Endothelial cell of umbilical vein (primary cell): ENCODE measurements at regions not wholly inside any gene's neighbourhood (a gene's known extent, or its start where the extent isn't known, plus 50 kb on each side); places are given as distances from the start of the nearest gene placed in this dataset.

Experiments
- BruUV-seq: library from RNA; stranded (reverse); fragments of 400-500 nt; replicated peaks from 2 replicates; lab custom pipeline; 2021; lab: Mats Ljungman, UMichigan
- CTCF ChIA-PET: fragments of 300-600, 350-600 bp; sonication (Branson Sonifier 250); formaldehyde crosslinking; loops from one replicate; lab custom pipeline; 2021; ENCODE audit warnings: antibody characterized with exemption, inconsistent platforms; lab: Charles Lee
- POLR2A ChIA-PET: fragments of 300-600, 350-600 bp; sonication (Branson Sonifier 250); formaldehyde crosslinking; loops from one replicate; lab custom pipeline; 2021; ENCODE audit warnings: antibody characterized with exemption, inconsistent platforms; lab: Charles Lee
- DNase-seq: peaks from one replicate; pipeline ENCODE4 v3.0.0-alpha.2; 2011; ENCODE audit warnings: low read depth, low spot score
- FAIRE-seq: peaks from 2 replicates; lab custom pipeline; 2011; peaks lifted over from hg19 to GRCh38; lab: Jason Lieb, UNC
- H2AFZ ChIP-seq: 2 replicates; pipeline ENCODE4 v1.6.0; 2012; ENCODE audit warnings: low read depth, low read length, control low read depth, inconsistent platforms
- H3K27ac ChIP-seq: 2 replicates; pipeline ENCODE4 v1.5.1; 2011; ENCODE audit warnings: low read depth, mild to moderate bottlenecking, control low read depth, low read length, moderate library complexity; ENCODE audit not compliant: insufficient read depth
- H3K27me3 ChIP-seq, 2 experiments: 2 replicates each; pipeline versions ENCODE4 v1.6.0 to v1.6.1; 2011; ENCODE audit warnings: low read length in 2 of 2, mixed read lengths in 1 of 2; ENCODE audit not compliant: control insufficient read depth in 2 of 2, insufficient read depth in 2 of 2
- H3K36me3 ChIP-seq, 2 experiments: 2 replicates in 1 of 2; 3 replicates in 1 of 2; pipeline ENCODE4 v1.5.1; 2011; ENCODE audit warnings: low read length in 2 of 2, mild to moderate bottlenecking in 1 of 2, moderate library complexity in 1 of 2; ENCODE audit not compliant: control insufficient read depth in 2 of 2, insufficient read depth in 2 of 2; ENCODE audit errors: extremely low read depth in 1 of 2
- H3K4me1 ChIP-seq: 3 replicates; pipeline ENCODE4 v1.5.1; 2011; ENCODE audit warnings: mild to moderate bottlenecking, low read length; ENCODE audit not compliant: control insufficient read depth, insufficient read depth; ENCODE audit errors: extremely low read depth
- H3K4me2 ChIP-seq: 2 replicates; pipeline ENCODE4 v1.6.1; 2011; ENCODE audit warnings: low read length, control low read depth, mixed read lengths; ENCODE audit not compliant: insufficient read depth
- H3K4me3 ChIP-seq, 3 experiments: fragments of 200-600 bp in 1 of 3; sonication (generic), shearing (Covaris generic) in 1 of 3; replicated peaks in 1 of 3; 2 replicates each; pipeline ENCODE4 v1.5.1; 2011 to 2016; ENCODE audit warnings: control low read depth in 3 of 3, low read length in 3 of 3, mild to moderate bottlenecking in 2 of 3, inconsistent platforms in 1 of 3, low read depth in 1 of 3, moderate library complexity in 1 of 3; ENCODE audit not compliant: insufficient read depth in 1 of 3
- H3K79me2 ChIP-seq: 2 replicates; pipeline ENCODE4 v1.6.0; 2012; ENCODE audit warnings: low read length, inconsistent platforms; ENCODE audit not compliant: control insufficient read depth, insufficient read depth
- H3K9ac ChIP-seq: replicated peaks from 2 replicates; pipeline ENCODE3; 2011; ENCODE audit warnings: low read length, control low read depth; ENCODE audit not compliant: insufficient read depth; ENCODE audit errors: extremely low read depth
- H3K9me1 ChIP-seq: replicated peaks from 3 replicates; pipeline ENCODE4 v1.6.0; 2011; ENCODE audit warnings: mild to moderate bottlenecking, low read length; ENCODE audit not compliant: control insufficient read depth, insufficient read depth; ENCODE audit errors: extremely low read depth
- H3K9me3 ChIP-seq: replicated peaks from 2 replicates; pipeline ENCODE4 v1.5.1; 2012; ENCODE audit warnings: low read length, inconsistent platforms; ENCODE audit not compliant: control insufficient read depth, insufficient read depth
- H4K20me1 ChIP-seq: replicated peaks from 2 replicates; pipeline ENCODE3; 2011; ENCODE audit warnings: mild to moderate bottlenecking, low read length; ENCODE audit not compliant: control insufficient read depth, insufficient read depth; ENCODE audit errors: extremely low read depth
- EZH2 ChIP-seq: IDR thresholded peaks from 2 replicates; pipeline ENCODE4 v1.6.1; 2012; ENCODE audit warnings: borderline replicate concordance, low read depth, mild to moderate bottlenecking, moderate library complexity, low read length, inconsistent platforms; ENCODE audit not compliant: severe bottlenecking
- FOS ChIP-seq: IDR thresholded peaks from 2 replicates; pipeline ENCODE4 v1.6.1; 2011; ENCODE audit warnings: mild to moderate bottlenecking, low read length, moderate library complexity, borderline replicate concordance; ENCODE audit not compliant: insufficient read depth
- GATA2 ChIP-seq: IDR thresholded peaks from 2 replicates; pipeline ENCODE4 v1.7.0; 2011; ENCODE audit warnings: low read depth, mild to moderate bottlenecking, moderate library complexity, mixed read lengths, low read length; ENCODE audit not compliant: insufficient read length, insufficient read depth
- JUN ChIP-seq: IDR thresholded peaks from 2 replicates; pipeline ENCODE4 v1.6.1; 2011; ENCODE audit warnings: borderline replicate concordance, low read depth; ENCODE audit not compliant: insufficient read length, insufficient read depth
- POLR2A ChIP-seq: IDR thresholded peaks from 2 replicates; pipeline ENCODE4 v1.6.1; 2012; ENCODE audit warnings: low read depth, mild to moderate bottlenecking, control low read depth, low read length
- POLR2AphosphoS5 ChIP-seq: IDR thresholded peaks from 2 replicates; pipeline ENCODE4 v1.6.1; 2012; ENCODE audit warnings: low read depth, mild to moderate bottlenecking, control low read depth, low read length, moderate library complexity; ENCODE audit not compliant: insufficient read depth
- dilution Hi-C: fragments of 300-500 bp; cut with MboI; formaldehyde crosslinking; loops from one replicate; pipeline ENCODE4 v1.15.0; 2019; ENCODE audit warnings: low sequenced_read_pairs; ENCODE audit not compliant: extremely low pct_ligation_motif_present
- intact Hi-C: fragments of 100-400 bp; cut with micrococcal nuclease; formaldehyde crosslinking; loops from one replicate; pipeline ENCODE4 v1.10.0; 2022
- TF ChIP-seq, protein P1 (sequence below): IDR thresholded peaks from 2 replicates; pipeline ENCODE4 v1.6.1; 2011; ENCODE audit not compliant: insufficient read depth, insufficient read length
- TF ChIP-seq, protein P2 (sequence below), 2 donors: IDR thresholded peaks; 1 replicate in 1 of 2; 2 replicates in 1 of 2; pipeline ENCODE4 v1.5.1; 2011; ENCODE audit warnings: low read length in 2 of 2, mild to moderate bottlenecking in 2 of 2, moderate library complexity in 2 of 2, control low read depth in 1 of 2, inconsistent platforms in 1 of 2, low read depth in 1 of 2; ENCODE audit not compliant: insufficient read depth in 1 of 2; ENCODE audit errors: extremely low read depth in 1 of 2

DNA sequence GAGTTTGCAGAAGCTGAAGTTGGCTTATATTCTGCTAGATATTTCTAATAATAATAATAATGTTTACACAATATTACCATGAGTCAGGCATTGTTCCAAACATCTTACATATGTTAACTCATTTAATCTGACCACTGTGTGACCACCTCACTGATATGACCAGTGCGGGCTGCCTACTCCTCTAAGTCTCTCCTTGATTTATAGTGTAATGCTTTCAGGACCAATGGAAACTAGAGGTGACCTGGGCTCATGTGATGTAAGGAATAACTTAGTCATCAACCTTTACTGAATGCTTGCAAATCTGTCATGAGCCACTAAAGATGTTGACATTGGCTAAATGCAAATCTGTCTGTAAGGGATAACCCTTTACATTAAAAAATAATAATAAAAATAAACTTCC lies 51.1 kb upstream of the GPR6 start:
- Histone ChIP-seq H2AFZ (no peak overlapping the region), H3K4me1 (no peaks in the 10 kb centered on the region), H4K20me1 (peaks cover 3% of the 10 kb centered on the region), H3K36me3 (no peaks in the 10 kb centered on the region), H3K4me2 (no peak overlapping the region), H3K9ac (no peak overlapping the region), H3K27me3 (peaks cover 0 to 2% of the 10 kb centered on the region in 2 experiments), H3K79me2 (no peaks in the 10 kb centered on the region), H3K27ac (no peak overlapping the region), H3K4me3 (no peak overlapping the region), H3K9me3 (no peaks in the 10 kb centered on the region), H3K9me1 (no peaks in the 10 kb centered on the region)
- BruUV-seq: no TSS peak
- FAIRE-seq (no peak), DNase-seq (no peak)
- dilution Hi-C loops: no loop called here
- intact Hi-C loops: no loop called here
- ChIA-PET POLR2A (no interaction called here), CTCF (no interaction called here)
- TF ChIP-seq FOS (no peak), POLR2AphosphoS5 (no peak), JUN (no peak), GATA2 (no peak), EZH2 (no peak), POLR2A (no peak)
- TF ChIP-seq, protein P1, sequence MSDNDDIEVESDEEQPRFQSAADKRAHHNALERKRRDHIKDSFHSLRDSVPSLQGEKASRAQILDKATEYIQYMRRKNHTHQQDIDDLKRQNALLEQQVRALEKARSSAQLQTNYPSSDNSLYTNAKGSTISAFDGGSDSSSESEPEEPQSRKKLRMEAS: no peak
- TF ChIP-seq, protein P2, sequence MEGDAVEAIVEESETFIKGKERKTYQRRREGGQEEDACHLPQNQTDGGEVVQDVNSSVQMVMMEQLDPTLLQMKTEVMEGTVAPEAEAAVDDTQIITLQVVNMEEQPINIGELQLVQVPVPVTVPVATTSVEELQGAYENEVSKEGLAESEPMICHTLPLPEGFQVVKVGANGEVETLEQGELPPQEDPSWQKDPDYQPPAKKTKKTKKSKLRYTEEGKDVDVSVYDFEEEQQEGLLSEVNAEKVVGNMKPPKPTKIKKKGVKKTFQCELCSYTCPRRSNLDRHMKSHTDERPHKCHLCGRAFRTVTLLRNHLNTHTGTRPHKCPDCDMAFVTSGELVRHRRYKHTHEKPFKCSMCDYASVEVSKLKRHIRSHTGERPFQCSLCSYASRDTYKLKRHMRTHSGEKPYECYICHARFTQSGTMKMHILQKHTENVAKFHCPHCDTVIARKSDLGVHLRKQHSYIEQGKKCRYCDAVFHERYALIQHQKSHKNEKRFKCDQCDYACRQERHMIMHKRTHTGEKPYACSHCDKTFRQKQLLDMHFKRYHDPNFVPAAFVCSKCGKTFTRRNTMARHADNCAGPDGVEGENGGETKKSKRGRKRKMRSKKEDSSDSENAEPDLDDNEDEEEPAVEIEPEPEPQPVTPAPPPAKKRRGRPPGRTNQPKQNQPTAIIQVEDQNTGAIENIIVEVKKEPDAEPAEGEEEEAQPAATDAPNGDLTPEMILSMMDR (IDR thresholded peaks at IDR 0.05; ENCODE audit: extremely low read depth in 1 of 2, insufficient read depth in 1 of 2, low read depth in 1 of 2, low read length in 2 of 2): no peak
